Spleen (tissue), 7 donors: ENCODE measurements at regions not wholly inside any gene's neighbourhood (a gene's known extent, or its start where the extent isn't known, plus 50 kb on each side); places are given as distances from the start of the nearest gene placed in this dataset.

ENCODE experiments used
- CTCF ChIP-seq, 11 experiments: fragments of 200-600 bp in 7 of 11; fragments of 450-650 bp in 4 of 11; sonication (generic) in 4 of 11; IDR thresholded peaks in 8 of 11; conservative IDR thresholded peaks in 3 of 11; 1 replicate in 7 of 11; 2 replicates in 4 of 11; pipeline versions ENCODE4 v1.4.0 to v1.8.0; 2016 to 2021; ENCODE audit warnings: antibody characterized with exemption in 11 of 11, inconsistent platforms in 4 of 11, mild to moderate bottlenecking in 1 of 11
- POLR2A ChIP-seq, 3 donors: fragments of 450-650 bp; IDR thresholded peaks; one replicate each; pipeline ENCODE4 v1.5.1; 2017; ENCODE audit warnings: antibody characterized with exemption in 3 of 3, mild to moderate bottlenecking in 1 of 3
- donor health status: DM: no; HTN: no; CAD: no; lungs with moderate emphysema.
- donor health status: DM: no; HTN: no; CAD: no.
- donor health status: DM: no; HTN: no; CAD: no.

GRCh38 chr5:88391991-88392390 lies 123.3 kb upstream of the TMEM161B start:
- no peak for TF ChIP-seq CTCF (IDR thresholded peaks at IDR 0.05 in 8 of 11, conservative IDR thresholded peaks at IDR 0.05 in 3 of 11)
- TF ChIP-seq POLR2A (IDR thresholded peaks at IDR 0.05) = no peak
